Activated CD8-positive, alpha-beta T cell treated with anti-CD3 and anti-CD28 coated beads for 36 hours (primary cell): ENCODE measurements at regions not wholly inside any gene's neighbourhood (a gene's known extent, or its start where the extent isn't known, plus 50 kb on each side); places are given as distances from the start of the nearest gene placed in this dataset.

Source experiments
- ATAC-seq: fragments of 200-7000 bp; cut with Tn5 transposase; one replicate; pipeline ENCODE4 v1.10.0; 2021; ENCODE audit warnings: mild to moderate bottlenecking, moderate library complexity
- CTCF ChIA-PET: fragments of 350-600 bp; sonication (Branson Sonifier 250); formaldehyde crosslinking; loops from one replicate; lab custom pipeline; 2021; ENCODE audit warnings: antibody characterized with exemption; lab: Charles Lee
- POLR2A ChIA-PET: fragments of 350-600 bp; sonication (Branson Sonifier 250); formaldehyde crosslinking; loops from one replicate; lab custom pipeline; 2021; ENCODE audit warnings: antibody characterized with exemption; lab: Charles Lee
- DNase-seq: peaks from one replicate; pipeline ENCODE4 v3.0.0-alpha.2; 2020
- H3K27ac Mint-ChIP-seq: one replicate; pipeline ENCODE4 v1.8.0; 2021; ENCODE audit warnings: mild to moderate bottlenecking, mixed read lengths
- H3K27me3 Mint-ChIP-seq: one replicate; pipeline ENCODE4 v1.8.0; 2021; ENCODE audit warnings: mixed read lengths
- H3K36me3 Mint-ChIP-seq: one replicate; pipeline ENCODE4 v1.8.0; 2021; ENCODE audit warnings: low read depth, mixed read lengths
- H3K4me1 Mint-ChIP-seq: one replicate; pipeline ENCODE4 v1.8.0; 2021; ENCODE audit warnings: low read depth, mixed read lengths
- H3K4me3 Mint-ChIP-seq: one replicate; pipeline ENCODE4 v1.8.0; 2021; ENCODE audit warnings: mild to moderate bottlenecking, moderate library complexity, mixed read lengths
- H3K9me3 Mint-ChIP-seq: one replicate; pipeline ENCODE4 v1.8.0; 2021; ENCODE audit warnings: mixed read lengths
- CTCF ChIP-seq: fragments of 200-600 bp; IDR thresholded peaks from one replicate; pipeline ENCODE4 v1.8.0; 2022; ENCODE audit warnings: antibody characterized with exemption, mild to moderate bottlenecking
- intact Hi-C: fragments of 100-400 bp; cut with micrococcal nuclease; formaldehyde crosslinking; loops from one replicate; pipeline ENCODE4 v1.10.0; 2022

- no peak for DNase-seq
- ATAC-seq = no peak
- intact Hi-C loops = no loop called here
- Mint-ChIP-seq H3K4me3 (no peak overlapping the region), H3K9me3 (peaks cover 7% of the 10 kb centered on the region), H3K4me1 (peaks cover 27% of the 10 kb centered on the region), H3K27ac (no peak overlapping the region), H3K27me3 (no peaks in the 10 kb centered on the region), H3K36me3 (peaks cover 7% of the 10 kb centered on the region)
- TF ChIP-seq CTCF = no peak
- ChIA-PET CTCF (no interaction called here), POLR2A (no interaction called here)
These were observed 473.6 kb upstream of the CBLB start for GRCh38 chr3:106342386-106342785.

- ChIA-PET POLR2A (no interaction called here), CTCF (no interaction called here)
- Mint-ChIP-seq H3K9me3 (peaks cover 4% of the 10 kb centered on the region), H3K27me3 (no peaks in the 10 kb centered on the region), H3K27ac (no peak overlapping the region), H3K4me3 (no peak overlapping the region), H3K4me1 (peaks cover 15% of the 10 kb centered on the region), H3K36me3 (no peaks in the 10 kb centered on the region)
- ATAC-seq (no peak), DNase-seq (no peak)
- intact Hi-C loops = no loop called here
- TF ChIP-seq CTCF = no peak
These were observed 475.0 kb upstream of the CBLB start for GRCh38 chr3:106343811-106344210.

DNA sequence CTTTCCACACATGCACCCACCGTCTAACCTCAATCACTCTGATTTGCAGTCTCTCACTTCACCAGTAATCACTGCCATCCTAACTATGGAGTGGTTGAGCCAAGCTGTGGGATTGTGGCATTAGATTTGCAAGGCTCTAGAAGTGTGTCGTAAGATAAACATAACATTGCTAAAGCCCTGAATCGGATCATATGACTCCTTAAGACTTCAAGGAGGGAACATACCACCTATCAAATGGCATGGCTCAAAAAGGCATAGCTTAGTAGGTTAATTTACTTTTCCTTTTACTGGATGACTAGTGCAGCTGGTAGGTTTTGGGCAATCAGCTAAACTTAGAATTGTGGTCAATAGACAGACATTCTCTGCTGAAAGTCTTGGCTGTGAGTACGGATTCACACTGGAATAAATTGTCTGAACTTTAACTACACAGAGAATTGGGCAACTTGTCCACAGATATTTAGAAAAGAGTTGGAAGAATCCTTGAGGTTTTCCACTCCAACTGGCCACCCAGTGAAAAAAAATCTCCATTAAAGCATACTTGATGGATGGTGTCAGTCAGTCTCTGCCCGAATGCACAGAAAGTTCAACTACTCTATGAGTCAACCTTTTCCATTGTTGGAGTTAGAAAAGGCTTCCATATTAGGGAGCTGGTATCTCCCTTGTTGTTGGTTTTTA is 476.7 kb upstream of the CBLB start:
- H3K4me3 Mint-ChIP-seq = no peak overlapping the region
- H3K27me3 Mint-ChIP-seq = no peaks in the 10 kb centered on the region
- no peaks in the 10 kb centered on the region for H3K36me3 Mint-ChIP-seq
- ChIA-PET POLR2A (no interaction called here), CTCF (interaction anchor here (1.6 kb wide), 1 partner anchor 11 kb away, joined by 5 read pairs; no protein-coding TSS in a partner anchor)
- DNase-seq (no peak), ATAC-seq (no peak)
- H3K9me3 Mint-ChIP-seq = peaks cover 3% of the 10 kb centered on the region
- no peak for TF ChIP-seq CTCF
- no peak overlapping the region for H3K27ac Mint-ChIP-seq
- intact Hi-C loops = no loop called here
- peaks cover 16% of the 10 kb centered on the region for H3K4me1 Mint-ChIP-seq

DNA sequence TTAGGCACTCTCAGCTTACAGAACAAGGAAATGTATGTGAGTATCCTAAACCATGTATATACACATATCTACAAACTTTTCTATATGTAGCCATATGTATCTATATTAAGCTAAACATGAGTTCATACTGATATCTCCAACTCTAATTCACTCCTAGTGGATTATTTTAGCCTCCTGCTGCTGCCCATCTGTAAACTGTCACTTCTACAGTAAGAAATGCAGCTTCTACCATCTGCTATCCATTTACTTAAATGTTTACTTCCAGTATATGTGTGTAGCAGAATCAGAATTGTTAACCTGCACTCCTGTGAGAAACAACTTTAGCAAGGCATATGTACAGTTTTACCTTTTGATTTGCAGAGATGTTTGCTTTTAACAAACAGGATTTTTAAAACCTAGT is 478.5 kb upstream of the CBLB start:
- DNase-seq (no peak), ATAC-seq (no peak)
- Mint-ChIP-seq H3K4me1 (peaks cover 14% of the 10 kb centered on the region), H3K27me3 (no peaks in the 10 kb centered on the region), H3K4me3 (no peak overlapping the region), H3K9me3 (peaks cover 6% of the 10 kb centered on the region), H3K36me3 (no peaks in the 10 kb centered on the region), H3K27ac (no peak overlapping the region)
- intact Hi-C loops = no loop called here
- ChIA-PET CTCF (no interaction called here), POLR2A (no interaction called here)
- TF ChIP-seq CTCF = no peak

GRCh38 chr3:106348139-106348690 is 479.4 kb upstream of the CBLB start:
- POLR2A ChIA-PET = no interaction called here

More at GRCh38 chr3:106348139-106348690, 479.4 kb upstream of the CBLB start:
- Mint-ChIP-seq H3K9me3 (peaks cover 6% of the 10 kb centered on the region), H3K27ac (no peak overlapping the region), H3K27me3 (no peaks in the 10 kb centered on the region), H3K36me3 (no peaks in the 10 kb centered on the region), H3K4me1 (peaks cover 14% of the 10 kb centered on the region), H3K4me3 (no peak overlapping the region)
- TF ChIP-seq CTCF = no peak
- DNase-seq (no peak), ATAC-seq (no peak)
- intact Hi-C loops = no loop called here
- CTCF ChIA-PET = interaction anchor here (1.2 to 1.6 kb wide), 2 partner anchors 9 to 14 kb away, joined by 3 to 6 read pairs; no protein-coding TSS in a partner anchor
